GM18517 (cell line): ENCODE measurements at regions not wholly inside any gene's neighbourhood (a gene's known extent, or its start where the extent isn't known, plus 50 kb on each side); places are given as distances from the start of the nearest gene placed in this dataset.

ENCODE experiments used
- ATAC-seq: cut with Tn5 transposase; IDR thresholded peaks from one replicate; pipeline ENCODE4 v1.9.1; 2021; ENCODE audit warnings: mild to moderate bottlenecking, moderate library complexity; ENCODE audit not compliant: unreplicated experiment

GRCh38 chr9:107118863-107119624 is 164.0 kb upstream of the RAD23B start:
- ATAC-seq, result no peak

DNA sequence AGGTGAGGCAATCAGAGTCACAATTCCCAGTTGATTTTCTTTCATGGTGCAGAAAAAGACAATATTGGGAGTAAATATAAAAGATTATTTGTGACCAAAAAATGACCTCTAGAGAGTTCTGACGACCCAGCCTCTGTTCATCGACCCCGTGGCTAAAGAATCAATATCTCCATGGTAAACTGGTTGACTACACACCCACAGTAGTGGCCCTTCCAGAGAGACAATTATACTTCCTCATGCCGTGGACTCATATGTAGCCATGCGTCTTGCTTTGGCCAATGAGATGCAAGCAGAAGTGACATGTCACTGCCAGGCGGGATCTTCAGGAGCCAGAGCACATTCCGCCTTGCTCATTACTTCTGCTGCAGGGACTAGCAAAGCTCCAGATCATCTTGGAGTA is 163.3 kb upstream of the RAD23B start:
- no peak for ATAC-seq

DNA sequence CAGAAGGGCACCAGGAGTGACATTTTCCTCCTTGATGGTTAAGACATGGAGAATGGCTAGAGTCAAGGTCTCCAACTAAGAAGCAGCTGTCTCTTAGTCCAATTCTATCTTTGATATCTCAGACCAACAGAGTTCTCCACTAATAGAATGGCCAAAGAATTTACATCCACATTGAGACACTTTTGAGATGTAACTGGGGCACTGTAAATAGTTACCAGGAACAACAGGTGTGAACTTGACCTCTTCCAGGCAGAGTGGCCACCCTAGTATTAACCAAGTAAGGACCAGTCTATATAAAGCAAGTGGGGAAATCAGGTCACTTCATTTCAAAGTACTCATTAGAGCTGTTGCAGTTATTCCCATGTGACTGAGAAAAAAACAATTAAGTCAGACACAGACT is 159.7 kb upstream of the RAD23B start:
- no peak for ATAC-seq

- ATAC-seq, result no peak
Measured at GRCh38 chr9:107127608-107128007, 155.5 kb upstream of the RAD23B start.

DNA sequence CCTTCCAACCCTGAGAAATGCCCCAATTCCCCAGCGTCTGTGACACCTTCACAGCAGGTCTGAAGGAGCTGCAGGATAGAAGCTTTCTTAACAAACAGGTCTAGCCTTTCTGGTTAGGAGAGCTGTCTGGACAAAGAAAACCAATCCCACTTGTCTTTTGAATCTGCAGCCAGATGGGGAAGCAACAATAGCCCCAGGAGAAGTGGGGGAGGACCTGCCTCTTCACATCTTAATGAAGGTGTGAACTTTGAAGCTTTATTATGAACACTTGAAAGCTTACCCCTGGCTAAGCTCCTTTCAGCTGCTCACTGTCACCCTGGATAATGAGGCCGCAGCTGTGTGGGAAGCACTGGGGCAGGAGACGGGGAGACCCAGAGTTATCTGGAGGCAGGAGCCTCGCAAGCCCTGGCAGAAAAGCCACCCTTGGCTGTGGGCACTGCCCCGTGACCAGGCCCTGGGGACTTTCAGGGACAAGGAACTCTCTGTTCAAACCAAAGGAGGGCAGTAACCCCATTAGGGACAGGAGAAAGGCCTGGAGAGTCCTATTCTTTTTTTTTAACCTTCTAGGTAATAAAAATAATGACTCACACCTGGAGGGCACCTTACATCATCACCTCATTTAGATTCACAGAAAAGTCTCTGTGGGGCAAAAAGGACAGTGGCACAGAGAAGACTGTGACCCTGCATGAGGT is 151.8 kb upstream of the RAD23B start:
- no peak for ATAC-seq

DNA sequence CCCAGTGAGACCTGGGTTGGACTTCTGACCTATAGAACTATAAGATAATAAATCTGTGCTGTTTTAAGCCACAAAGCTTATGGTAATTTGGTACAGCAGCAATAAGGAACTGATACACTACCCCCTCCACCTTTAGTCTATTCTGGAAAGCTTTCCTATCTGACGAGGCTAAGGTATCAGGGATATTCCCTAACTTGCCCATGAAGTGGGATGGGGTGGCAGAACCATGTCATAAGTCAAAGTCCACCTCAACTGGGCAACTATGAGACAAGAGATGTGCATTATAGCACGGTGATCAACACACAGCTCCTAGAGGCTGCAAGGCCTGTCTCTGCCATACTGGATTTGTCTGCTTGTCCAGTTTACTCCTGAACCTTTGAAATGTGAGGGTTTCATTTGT is 146.8 kb upstream of the RAD23B start:
- ATAC-seq, result no peak

DNA sequence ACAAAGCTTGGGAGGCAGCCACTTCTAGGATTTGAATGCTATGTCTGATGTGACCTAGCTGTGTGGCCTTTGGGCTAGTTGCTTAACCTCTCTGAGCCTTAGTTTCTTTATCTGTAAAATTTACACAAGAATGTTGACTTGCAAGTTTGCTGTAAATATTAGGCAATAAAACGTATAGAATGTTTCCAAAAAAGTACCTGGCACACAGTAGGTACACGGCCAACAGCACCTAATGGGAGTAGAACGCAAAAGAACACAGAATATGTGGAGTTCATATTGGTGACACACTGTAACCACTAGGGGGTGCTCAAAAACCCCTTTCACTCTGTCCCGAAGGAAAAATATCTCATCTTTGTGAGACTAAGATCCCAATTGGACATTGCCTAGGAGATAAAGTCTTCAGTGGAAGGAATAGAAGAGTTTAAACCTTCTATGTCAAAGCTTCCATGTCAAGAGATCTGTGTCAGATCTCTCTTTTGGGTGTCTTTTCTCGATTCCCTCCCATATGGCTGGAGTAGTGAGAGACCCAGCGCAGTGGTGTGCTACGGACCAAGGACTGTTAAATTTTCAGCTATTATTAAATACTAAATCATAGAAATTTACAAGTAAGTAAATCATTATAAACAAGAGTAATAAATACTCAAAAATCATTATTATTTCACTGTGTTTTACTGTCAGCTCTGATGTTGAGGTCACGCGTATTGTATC is 145.4 kb upstream of the RAD23B start:
- ATAC-seq, result no peak

DNA sequence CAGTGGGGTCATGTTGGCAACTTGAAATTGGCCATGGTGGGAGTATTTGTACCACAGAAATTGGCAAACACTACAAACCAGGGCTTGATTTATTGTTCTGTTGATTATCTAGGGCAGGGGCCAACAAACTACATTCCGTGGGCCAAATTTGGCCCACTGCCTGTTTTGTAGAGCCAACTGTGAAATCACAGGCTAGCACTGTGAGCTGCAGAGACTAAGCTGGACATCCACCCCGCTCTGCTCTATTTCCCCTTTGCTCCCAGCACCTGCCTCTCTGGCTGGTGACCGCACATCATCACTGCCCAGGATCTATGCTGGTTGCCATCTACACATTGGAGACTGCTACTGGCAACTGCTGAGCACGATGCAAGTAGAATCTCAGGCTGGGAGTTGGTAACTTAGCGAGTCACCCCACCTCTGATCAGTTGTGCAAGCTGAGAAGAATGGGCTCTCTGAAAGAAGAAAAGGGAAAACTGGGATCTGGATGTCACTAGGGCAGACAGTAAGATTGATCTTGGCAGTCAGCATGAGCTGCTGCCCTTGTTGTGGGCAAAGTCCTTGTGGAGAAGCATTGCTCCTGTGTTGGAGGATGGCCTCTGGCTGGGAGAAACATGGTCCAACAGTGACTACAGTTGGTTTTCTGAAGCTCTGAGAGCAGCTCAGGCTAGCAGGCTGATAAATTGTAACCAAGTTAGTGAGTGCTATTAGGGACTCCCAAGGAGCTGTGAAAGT is 144.7 kb upstream of the RAD23B start:
- no peak for ATAC-seq

GRCh38 chr9:107141967-107142366 is 141.1 kb upstream of the RAD23B start:
- ATAC-seq, result no peak

- ATAC-seq, result no peak
Measured at GRCh38 chr9:107142430-107142829, 140.6 kb upstream of the RAD23B start.

DNA sequence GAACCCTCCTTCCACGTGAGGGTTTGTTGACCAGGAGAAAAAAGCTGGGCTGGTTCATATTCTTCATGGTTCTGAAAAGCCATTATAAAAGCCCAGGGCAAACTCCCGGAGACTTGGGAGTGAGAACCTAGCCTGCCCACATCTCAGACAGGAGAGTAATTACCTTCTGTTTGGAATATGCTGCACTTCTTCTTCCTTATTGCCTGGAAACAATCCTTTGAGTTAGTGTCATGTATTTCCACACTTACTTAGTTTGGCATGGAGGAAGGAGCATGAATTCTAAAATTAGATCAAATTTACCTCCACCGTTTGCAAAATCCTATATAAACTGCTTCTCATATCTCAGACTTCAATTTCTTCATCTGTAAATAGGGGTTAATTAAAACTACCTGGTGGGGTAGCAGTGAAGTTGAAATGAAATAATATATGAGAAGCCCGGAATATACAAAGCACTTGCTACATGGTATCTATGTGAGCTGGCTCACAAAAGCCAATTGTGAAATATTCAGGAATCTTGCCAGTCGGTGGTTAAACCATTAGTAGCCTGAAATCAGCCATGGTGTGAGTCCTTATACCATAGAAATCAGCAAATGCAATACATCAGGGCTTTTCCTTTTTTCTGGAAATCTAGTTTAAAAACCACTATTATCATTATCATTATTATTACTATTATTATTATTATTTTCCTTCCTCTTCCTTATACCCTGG is 140.0 kb upstream of the RAD23B start:
- ATAC-seq, result no peak

- ATAC-seq, result no peak
Measured at GRCh38 chr9:107144475-107144874, 138.6 kb upstream of the RAD23B start.

DNA sequence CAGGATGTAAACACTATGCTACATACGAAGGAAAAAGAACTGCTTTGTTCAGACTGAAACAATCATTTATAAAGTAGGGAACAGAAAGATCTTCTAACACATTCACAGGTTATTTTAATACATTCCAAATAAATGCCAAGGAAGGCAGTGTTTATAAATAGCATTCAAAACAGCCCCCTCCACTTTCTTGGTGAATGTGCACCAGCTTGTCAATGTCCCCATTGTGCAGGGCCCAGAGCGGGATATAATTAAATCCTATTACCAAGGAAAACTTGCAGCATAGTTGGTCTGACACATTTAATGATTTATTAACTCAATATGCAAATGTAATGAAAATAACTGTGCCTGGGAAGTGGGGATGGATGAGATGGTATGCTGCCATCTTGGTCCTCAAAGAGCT is 135.9 kb upstream of the RAD23B start:
- ATAC-seq, result no peak

DNA sequence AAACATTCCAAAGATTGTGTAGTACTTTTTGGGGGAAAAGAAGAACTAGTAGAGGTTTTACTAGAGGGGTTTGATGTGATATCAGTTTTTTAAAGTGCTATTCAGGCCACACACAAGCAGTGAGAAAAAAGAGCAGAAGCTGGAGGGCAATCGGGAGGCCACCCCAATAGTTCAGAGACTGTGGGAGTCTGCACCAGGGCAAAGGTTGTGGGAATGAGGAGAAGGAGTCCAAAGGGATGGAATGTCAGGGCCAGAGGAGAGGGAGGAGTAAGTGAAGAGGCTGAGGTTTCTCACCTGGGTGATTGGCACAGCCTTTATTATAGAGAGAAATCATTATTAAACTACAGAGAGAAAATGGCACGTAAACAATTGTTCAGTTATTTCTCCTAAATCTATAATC is 134.9 kb upstream of the RAD23B start:
- no peak for ATAC-seq

DNA sequence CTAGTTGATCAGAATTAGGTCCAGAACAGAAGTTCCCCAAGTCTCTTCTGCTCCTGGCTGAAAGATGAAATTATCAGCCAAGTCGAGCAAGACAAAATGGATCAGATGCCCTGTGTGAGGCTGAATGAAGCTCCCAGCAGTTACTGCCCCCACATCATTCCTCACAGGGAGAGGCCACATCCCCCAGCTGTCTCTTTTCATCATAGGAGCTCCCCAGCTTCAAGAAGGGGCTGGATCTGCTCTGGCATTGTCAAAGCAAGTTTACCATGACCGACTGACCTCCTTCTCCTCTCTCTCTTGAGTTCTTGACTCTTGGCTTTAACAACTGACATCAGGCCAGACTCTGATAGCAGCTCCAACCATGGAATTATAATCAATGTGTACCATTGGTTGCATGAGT is 133.3 kb upstream of the RAD23B start:
- ATAC-seq, result no peak

DNA sequence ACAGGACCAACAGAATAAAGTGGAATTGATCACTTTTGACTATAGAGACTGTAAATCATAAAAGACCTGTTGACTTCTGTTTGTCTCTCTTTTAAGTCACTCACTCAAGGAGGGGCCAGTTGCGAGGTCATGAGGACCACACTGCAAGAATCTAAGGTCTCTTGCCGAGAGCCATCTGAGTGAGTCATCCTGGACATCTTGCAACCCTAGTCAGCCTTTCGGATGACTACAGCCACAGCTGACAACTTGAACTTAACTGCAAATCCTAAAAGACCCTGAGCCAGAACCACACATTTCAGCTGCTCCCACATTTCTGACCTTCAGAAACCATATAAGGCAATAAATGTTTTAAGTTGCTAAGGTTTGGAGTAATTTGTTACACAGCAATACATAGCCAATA is 129.7 kb upstream of the RAD23B start:
- no peak for ATAC-seq

- no peak for ATAC-seq
Measured at GRCh38 chr9:107154291-107154690, 128.8 kb upstream of the RAD23B start.

- ATAC-seq, result no peak
Measured at GRCh38 chr9:107154766-107155165, 128.3 kb upstream of the RAD23B start.

DNA sequence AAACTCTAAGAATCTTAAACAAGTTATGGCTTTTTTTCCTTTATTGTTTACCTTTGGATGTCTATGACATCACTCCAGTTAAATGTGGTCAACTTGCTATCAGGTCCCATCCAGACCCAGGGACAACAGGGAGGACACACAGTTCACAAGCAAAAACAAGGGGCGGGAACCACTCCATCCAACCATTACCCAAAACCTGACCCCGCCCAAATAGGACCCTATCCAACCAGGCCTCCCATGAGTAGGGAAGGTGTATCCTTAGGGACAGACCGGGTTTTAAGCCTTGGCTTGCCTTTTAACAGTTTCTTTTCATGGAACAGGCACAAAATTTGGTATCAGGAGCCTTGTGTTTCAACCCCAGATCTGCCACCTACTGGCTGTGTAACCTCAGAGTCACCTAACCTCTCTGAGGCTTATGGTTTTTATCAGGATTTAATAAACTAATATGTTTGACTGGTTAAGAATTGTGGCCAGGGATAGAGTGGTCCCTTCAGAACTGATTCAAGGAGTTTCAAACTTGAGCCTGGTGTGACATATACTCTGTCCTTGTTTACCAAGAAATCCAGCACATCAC is 127.7 kb upstream of the RAD23B start:
- ATAC-seq, result no peak

DNA sequence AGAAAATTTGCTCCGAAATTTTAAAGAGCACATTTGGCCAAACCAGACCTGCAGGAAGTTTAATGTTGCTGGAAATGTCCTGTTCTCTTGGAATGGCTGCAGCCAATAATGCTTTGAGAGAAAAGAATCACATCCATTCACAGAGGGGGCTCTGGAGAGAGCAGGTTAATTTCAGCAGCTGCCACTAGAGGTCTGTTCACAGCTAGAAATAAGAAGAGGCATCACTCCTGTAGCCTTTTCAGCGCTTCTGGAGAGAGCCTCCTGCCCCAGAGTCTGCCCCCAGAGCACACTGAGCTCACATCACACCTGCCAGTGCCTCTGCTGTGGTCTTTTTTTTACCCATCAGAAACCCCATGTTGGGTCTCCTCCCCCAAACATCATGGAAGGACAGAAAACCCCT is 124.8 kb upstream of the RAD23B start:
- ATAC-seq, result no peak
